ENCODE measurements at regions not wholly inside any gene's neighbourhood (a gene's known extent, or its start where the extent isn't known, plus 50 kb on each side); places are given as distances from the start of the nearest gene placed in this dataset.

- TF ChIP-seq CTCF (optimal IDR thresholded peaks at IDR 0.05 in 1 of 3, IDR thresholded peaks at IDR 0.05 in 1 of 3, conservative IDR thresholded peaks at IDR 0.05 in 1 of 3; ENCODE audit: extremely low read depth in 1 of 3, insufficient read depth in 2 of 3, low read length in 3 of 3): no peak
- no peak for TF ChIP-seq EZH2 (IDR thresholded peaks at IDR 0.05; ENCODE audit: low read length)
Observed at GRCh38 chr20:22368235-22368634, 216.1 kb downstream of the FOXA2 start.
